NB4 (cell line): ENCODE measurements at regions not wholly inside any gene's neighbourhood (a gene's known extent, or its start where the extent isn't known, plus 50 kb on each side); places are given as distances from the start of the nearest gene placed in this dataset.

ENCODE experiments used
- CTCF ChIP-seq: IDR thresholded peaks from one replicate; pipeline ENCODE4 v1.5.1; 2012; ENCODE audit warnings: low read depth, low read length
- MYC ChIP-seq: IDR thresholded peaks from 2 replicates; pipeline ENCODE4 v1.6.1; 2011; ENCODE audit warnings: low read depth, low read length
- POLR2A ChIP-seq: IDR thresholded peaks from 2 replicates; pipeline ENCODE4 v1.6.1; 2011; ENCODE audit warnings: mild to moderate bottlenecking; ENCODE audit not compliant: insufficient read length; ENCODE audit errors: extremely low read depth

GRCh38 chr9:7284517-7284916 is 515.1 kb downstream of the DMAC1 start:
- TF ChIP-seq CTCF (no peak), POLR2A (no peak), MYC (no peak)
